ENCODE measurements at regions not wholly inside any gene's neighbourhood (a gene's known extent, or its start where the extent isn't known, plus 50 kb on each side); places are given as distances from the start of the nearest gene placed in this dataset.

DNA sequence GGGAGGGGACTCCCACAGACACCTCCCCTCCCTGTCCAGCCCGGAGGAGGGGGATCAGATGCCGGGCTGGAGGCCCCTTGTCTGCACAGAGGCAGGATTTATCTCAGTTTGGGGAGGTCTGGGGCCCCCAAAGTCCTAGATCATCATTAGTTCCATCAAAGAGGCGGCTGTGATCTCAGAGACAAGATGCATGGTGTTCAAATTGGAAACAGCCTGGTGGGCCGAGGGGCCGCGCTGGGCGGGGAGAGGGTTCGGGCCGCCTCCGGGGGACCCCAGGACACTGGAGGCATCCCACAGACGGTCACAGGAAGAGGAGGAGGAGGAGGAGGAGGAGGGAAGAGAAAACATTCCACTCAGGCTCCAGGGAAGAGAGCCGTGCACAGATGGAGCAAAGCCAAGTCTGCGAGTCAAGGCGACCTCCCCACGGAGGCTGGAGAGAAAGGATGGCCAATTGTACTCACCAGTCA lies 69.5 kb upstream of the CUX1 start:
- H3K14ac ChIP-seq (ENCODE audit: low read length), result peak overlapping the region; percentile 38
- no CpG with 5 or more reads among the region's 15 CpGs for WGBS, 2 donors (ENCODE audit: extremely low coverage in 2 of 2, insufficient read length in 2 of 2, insufficient replicate concordance in 1 of 2)
- DNase-seq (ENCODE audit: low spot score), result no peak
- H3K36me3 ChIP-seq (replicated peaks in 1 of 2; ENCODE audit: control insufficient read depth in 2 of 2, insufficient read depth in 2 of 2, low read length in 2 of 2), result no peaks in the 10 kb centered on the region
- H3K23ac ChIP-seq (ENCODE audit: low read depth, low read length, poor library complexity), result no peak overlapping the region
- H3K79me1 ChIP-seq (ENCODE audit: low read depth, low read length), result no peaks in the 10 kb centered on the region
- H2BK5ac ChIP-seq (ENCODE audit: low read length), result peak overlapping the region; percentile 22
- peak overlapping the region; percentile 38 for H2AFZ ChIP-seq (ENCODE audit: low read length)
- no peak overlapping the region for H3K4me3 ChIP-seq (ENCODE audit: low read length in 2 of 2)
- H3K9ac ChIP-seq (ENCODE audit: low read depth, low read length, poor library complexity), result no peak overlapping the region
- no peak overlapping the region for H3K4ac ChIP-seq (ENCODE audit: low read length)
- no peak overlapping the region for H4K91ac ChIP-seq (ENCODE audit: low read depth, low read length, poor library complexity)
- H3K4me2 ChIP-seq (ENCODE audit: insufficient read depth, low read length, poor library complexity, severe bottlenecking), result no peak overlapping the region
- peak overlapping the region; percentile 56 for H2BK15ac ChIP-seq (ENCODE audit: low read length)
- H3K9me3 ChIP-seq (replicated peaks in 1 of 2; ENCODE audit: control insufficient read depth in 2 of 2, insufficient read depth in 1 of 2, low read depth in 1 of 2, low read length in 2 of 2), result no peaks in the 10 kb centered on the region
- peaks cover 0 to 9% (median 0%) of the 10 kb centered on the region in 3 experiments for H3K27me3 ChIP-seq (ENCODE audit: control insufficient read depth in 3 of 3, insufficient read depth in 3 of 3, low read depth in 1 of 3, low read length in 3 of 3)
- peak overlapping the region; percentile 83 for H3K18ac ChIP-seq (ENCODE audit: low read length)
- no peak overlapping the region for H3K27ac ChIP-seq (replicated peaks; ENCODE audit: low read length)
- no peak overlapping the region for H2BK120ac ChIP-seq (ENCODE audit: low read depth, low read length)
- H2AK5ac ChIP-seq (ENCODE audit: low read depth, low read length), result peak overlapping the region; percentile 4
- peaks cover 4 to 11% of the 10 kb centered on the region in 2 donors for H3K4me1 ChIP-seq (ENCODE audit: control insufficient read depth in 2 of 2, insufficient read depth in 1 of 2, low read depth in 1 of 2, low read length in 2 of 2)
- peak overlapping the region; percentile 4 for H2BK12ac ChIP-seq (ENCODE audit: low read length)
- H4K8ac ChIP-seq (ENCODE audit: low read depth, low read length), result no peak overlapping the region

DNA sequence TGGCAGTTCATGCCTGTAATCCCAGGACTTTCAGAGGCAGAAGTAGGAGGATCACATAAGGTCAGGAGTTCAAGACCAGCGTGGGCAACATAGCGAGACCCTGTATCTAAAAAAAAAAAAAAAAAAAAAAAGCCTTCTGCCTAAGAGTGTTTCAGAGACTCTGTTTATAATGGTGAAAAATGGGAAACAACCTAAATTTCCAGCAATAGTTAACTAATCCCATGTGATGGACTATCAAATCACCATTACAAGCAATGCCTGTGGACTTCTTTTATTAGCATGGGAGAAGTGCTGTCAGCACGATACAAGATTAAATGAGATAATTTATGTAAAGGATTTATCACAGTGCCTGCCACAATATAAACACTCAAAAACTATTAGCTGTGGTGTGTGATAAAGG lies 67.5 kb upstream of the CUX1 start:
- no peak overlapping the region for H3K9ac ChIP-seq (ENCODE audit: low read depth, low read length, poor library complexity)
- H3K9me3 ChIP-seq (replicated peaks in 1 of 2; ENCODE audit: control insufficient read depth in 2 of 2, insufficient read depth in 1 of 2, low read depth in 1 of 2, low read length in 2 of 2), result no peaks in the 10 kb centered on the region
- no peak overlapping the region for H3K27ac ChIP-seq (replicated peaks; ENCODE audit: low read length)
- H4K8ac ChIP-seq (ENCODE audit: low read depth, low read length), result no peak overlapping the region
- H3K4ac ChIP-seq (ENCODE audit: low read length), result no peak overlapping the region
- no peak overlapping the region for H2AFZ ChIP-seq (ENCODE audit: low read length)
- no peaks in the 10 kb centered on the region for H3K79me1 ChIP-seq (ENCODE audit: low read depth, low read length)
- H3K18ac ChIP-seq (ENCODE audit: low read length), result no peak overlapping the region
- H2AK5ac ChIP-seq (ENCODE audit: low read depth, low read length), result no peak overlapping the region
- H3K23ac ChIP-seq (ENCODE audit: low read depth, low read length, poor library complexity), result no peak overlapping the region
- no peak overlapping the region for H3K14ac ChIP-seq (ENCODE audit: low read length)
- no peak overlapping the region for H3K4me2 ChIP-seq (ENCODE audit: insufficient read depth, low read length, poor library complexity, severe bottlenecking)
- no peaks in the 10 kb centered on the region for H3K36me3 ChIP-seq (replicated peaks in 1 of 2; ENCODE audit: control insufficient read depth in 2 of 2, insufficient read depth in 2 of 2, low read length in 2 of 2)
- no peak overlapping the region for H2BK12ac ChIP-seq (ENCODE audit: low read length)
- no peak overlapping the region for H2BK15ac ChIP-seq (ENCODE audit: low read length)
- no peak overlapping the region for H3K4me3 ChIP-seq (ENCODE audit: low read length in 2 of 2)
- no CpG with 5 or more reads among the region's 3 CpGs for WGBS, 2 donors (ENCODE audit: extremely low coverage in 2 of 2, insufficient read length in 2 of 2, insufficient replicate concordance in 1 of 2)
- peak overlapping the region; percentile 16 for H2BK120ac ChIP-seq (ENCODE audit: low read depth, low read length)
- no peak overlapping the region for H4K91ac ChIP-seq (ENCODE audit: low read depth, low read length, poor library complexity)
- H3K4me1 ChIP-seq (ENCODE audit: control insufficient read depth in 2 of 2, insufficient read depth in 1 of 2, low read depth in 1 of 2, low read length in 2 of 2), result peaks cover 3 to 9% of the 10 kb centered on the region in 2 donors
- no peak overlapping the region for H2BK5ac ChIP-seq (ENCODE audit: low read length)
- DNase-seq (ENCODE audit: low spot score), result no peak
- H3K27me3 ChIP-seq (ENCODE audit: control insufficient read depth in 3 of 3, insufficient read depth in 3 of 3, low read depth in 1 of 3, low read length in 3 of 3), result peaks cover 0 to 19% (median 0%) of the 10 kb centered on the region in 3 experiments

DNA sequence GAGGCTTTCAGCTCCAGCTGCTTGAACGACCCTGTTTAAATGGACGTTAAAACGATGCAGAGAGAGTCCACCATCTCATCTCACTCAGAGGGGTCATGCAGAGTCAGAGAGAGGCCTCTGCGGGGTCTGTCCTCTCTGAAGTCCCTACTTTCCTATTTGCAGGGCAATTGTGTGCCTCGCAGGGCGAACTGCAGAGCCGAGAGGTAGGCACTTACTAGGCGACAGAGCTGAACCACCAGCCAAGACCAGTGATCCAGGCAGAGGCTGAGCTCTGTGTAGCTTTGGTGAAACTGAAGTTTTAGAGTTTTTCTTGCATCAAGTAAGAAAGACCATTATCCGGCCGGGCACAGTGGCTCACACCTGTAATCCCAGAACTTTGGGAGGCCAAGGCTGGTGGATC lies 64.1 kb upstream of the CUX1 start:
- Histone ChIP-seq H2AFZ (ENCODE audit: low read length) (no peak overlapping the region), H3K27me3 (ENCODE audit: control insufficient read depth in 3 of 3, insufficient read depth in 3 of 3, low read depth in 1 of 3, low read length in 3 of 3) (peaks cover 0 to 23% (median 0%) of the 10 kb centered on the region in 3 experiments), H3K79me1 (ENCODE audit: low read depth, low read length) (no peaks in the 10 kb centered on the region), H2BK15ac (ENCODE audit: low read length) (no peak overlapping the region), H2BK120ac (ENCODE audit: low read depth, low read length) (no peak overlapping the region), H3K14ac (ENCODE audit: low read length) (no peak overlapping the region), H2BK5ac (ENCODE audit: low read length) (no peak overlapping the region), H3K23ac (ENCODE audit: low read depth, low read length, poor library complexity) (no peak overlapping the region), H3K9me3 (replicated peaks in 1 of 2; ENCODE audit: control insufficient read depth in 2 of 2, insufficient read depth in 1 of 2, low read depth in 1 of 2, low read length in 2 of 2) (no peaks in the 10 kb centered on the region), H2BK12ac (ENCODE audit: low read length) (no peak overlapping the region), H3K4me3 (ENCODE audit: low read length in 2 of 2) (no peak overlapping the region), H3K4ac (ENCODE audit: low read length) (no peak overlapping the region), H2AK5ac (ENCODE audit: low read depth, low read length) (no peak overlapping the region), H3K4me1 (ENCODE audit: control insufficient read depth in 2 of 2, insufficient read depth in 1 of 2, low read depth in 1 of 2, low read length in 2 of 2) (peaks cover 3 to 4% of the 10 kb centered on the region in 2 donors), H3K9ac (ENCODE audit: low read depth, low read length, poor library complexity) (no peak overlapping the region), H4K8ac (ENCODE audit: low read depth, low read length) (no peak overlapping the region), H3K18ac (ENCODE audit: low read length) (no peak overlapping the region), H3K27ac (replicated peaks; ENCODE audit: low read length) (no peak overlapping the region), H3K4me2 (ENCODE audit: insufficient read depth, low read length, poor library complexity, severe bottlenecking) (no peak overlapping the region), H3K36me3 (replicated peaks in 1 of 2; ENCODE audit: control insufficient read depth in 2 of 2, insufficient read depth in 2 of 2, low read length in 2 of 2) (no peaks in the 10 kb centered on the region), H4K91ac (ENCODE audit: low read depth, low read length, poor library complexity) (no peak overlapping the region)
- WGBS, 2 donors (ENCODE audit: extremely low coverage in 2 of 2, insufficient read length in 2 of 2, insufficient replicate concordance in 1 of 2), result no CpG with 5 or more reads among the region's 10 CpGs
- DNase-seq (ENCODE audit: low spot score), result no peak

DNA sequence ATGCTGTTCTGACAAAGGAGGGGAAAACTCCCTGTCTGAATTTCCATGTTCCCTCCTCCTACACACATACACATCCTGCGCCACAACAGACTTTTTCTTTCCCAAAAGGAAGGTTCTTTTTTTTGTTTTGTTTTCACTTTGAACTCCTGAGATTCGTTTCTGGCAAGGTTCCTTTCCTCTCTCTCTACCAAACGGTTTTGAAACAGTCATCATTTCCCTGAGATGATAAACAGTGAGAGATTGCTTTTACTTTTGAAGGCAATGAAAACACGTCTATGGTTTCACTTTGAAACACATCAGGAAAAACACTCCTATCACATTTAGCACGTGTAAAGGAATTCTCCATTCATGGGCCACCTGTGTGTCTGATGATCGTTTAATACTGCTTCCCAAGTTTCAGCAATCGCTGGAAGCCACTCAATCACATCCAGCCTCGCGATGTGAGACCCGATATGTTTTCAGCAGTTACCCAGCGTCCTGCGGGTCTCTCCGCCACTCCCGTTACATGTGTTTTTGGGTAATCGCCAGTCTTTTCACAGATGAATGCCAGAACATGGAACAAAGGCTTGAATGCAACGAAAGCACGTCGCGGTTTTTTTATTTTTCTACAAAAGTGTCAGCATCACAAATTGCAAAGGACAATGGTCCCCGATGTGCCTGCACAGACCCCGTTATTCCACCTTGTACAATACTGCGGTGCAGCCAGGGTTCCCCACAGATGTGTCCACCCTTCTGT lies 62.8 kb upstream of the CUX1 start:
- H2BK120ac ChIP-seq (ENCODE audit: low read depth, low read length), result no peak overlapping the region
- H3K23ac ChIP-seq (ENCODE audit: low read depth, low read length, poor library complexity), result no peak overlapping the region
- no peak overlapping the region for H2AK5ac ChIP-seq (ENCODE audit: low read depth, low read length)
- H3K14ac ChIP-seq (ENCODE audit: low read length), result no peak overlapping the region
- no peak overlapping the region for H3K4ac ChIP-seq (ENCODE audit: low read length)
- peaks cover 0 to 23% (median 0%) of the 10 kb centered on the region in 3 experiments for H3K27me3 ChIP-seq (ENCODE audit: control insufficient read depth in 3 of 3, insufficient read depth in 3 of 3, low read depth in 1 of 3, low read length in 3 of 3)
- peaks cover 3 to 4% of the 10 kb centered on the region in 2 donors for H3K4me1 ChIP-seq (ENCODE audit: control insufficient read depth in 2 of 2, insufficient read depth in 1 of 2, low read depth in 1 of 2, low read length in 2 of 2)
- H3K9me3 ChIP-seq (replicated peaks in 1 of 2; ENCODE audit: control insufficient read depth in 2 of 2, insufficient read depth in 1 of 2, low read depth in 1 of 2, low read length in 2 of 2), result no peaks in the 10 kb centered on the region
- no peak overlapping the region for H3K18ac ChIP-seq (ENCODE audit: low read length)
- H3K27ac ChIP-seq (replicated peaks; ENCODE audit: low read length), result no peak overlapping the region
- H4K91ac ChIP-seq (ENCODE audit: low read depth, low read length, poor library complexity), result no peak overlapping the region
- no peaks in the 10 kb centered on the region for H3K79me1 ChIP-seq (ENCODE audit: low read depth, low read length)
- H4K8ac ChIP-seq (ENCODE audit: low read depth, low read length), result no peak overlapping the region
- no peak for DNase-seq (ENCODE audit: low spot score)
- no peak overlapping the region for H3K4me3 ChIP-seq (ENCODE audit: low read length in 2 of 2)
- H3K9ac ChIP-seq (ENCODE audit: low read depth, low read length, poor library complexity), result no peak overlapping the region
- no peak overlapping the region for H2BK5ac ChIP-seq (ENCODE audit: low read length)
- no CpG with 5 or more reads among the region's 22 CpGs for WGBS, 2 donors (ENCODE audit: extremely low coverage in 2 of 2, insufficient read length in 2 of 2, insufficient replicate concordance in 1 of 2)
- H2BK12ac ChIP-seq (ENCODE audit: low read length), result no peak overlapping the region
- no peak overlapping the region for H2BK15ac ChIP-seq (ENCODE audit: low read length)
- H2AFZ ChIP-seq (ENCODE audit: low read length), result peak overlapping the region; percentile 61
- no peaks in the 10 kb centered on the region for H3K36me3 ChIP-seq (replicated peaks in 1 of 2; ENCODE audit: control insufficient read depth in 2 of 2, insufficient read depth in 2 of 2, low read length in 2 of 2)
- H3K4me2 ChIP-seq (ENCODE audit: insufficient read depth, low read length, poor library complexity, severe bottlenecking), result no peak overlapping the region

Data from neuronal stem cell (in vitro differentiated cells).